ENCODE measurements at regions not wholly inside any gene's neighbourhood (a gene's known extent, or its start where the extent isn't known, plus 50 kb on each side); places are given as distances from the start of the nearest gene placed in this dataset. TPM values are rescaled to one million over a fixed set of nuclear protein-coding genes. Genes with fewer than 3 reads are reported as not detected.

DNA sequence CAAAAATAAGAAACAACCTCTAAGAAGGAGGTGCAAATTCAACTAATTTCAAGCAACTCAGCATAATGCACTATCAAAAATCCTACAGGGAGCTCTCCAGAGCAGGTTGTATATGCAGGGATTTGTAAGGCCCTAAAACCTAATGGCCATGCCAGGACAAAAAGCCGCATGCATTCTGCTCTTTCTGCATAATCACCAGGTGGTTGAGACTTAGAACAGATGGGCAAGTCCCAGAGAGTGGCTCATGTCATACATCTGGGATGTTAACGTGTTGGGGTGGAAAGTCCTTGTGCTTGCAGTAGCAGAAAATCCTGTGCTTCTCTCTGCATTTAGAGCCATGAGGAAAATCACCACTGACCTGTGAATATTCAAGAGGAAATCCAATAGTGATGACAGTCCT lies 1002.9 kb downstream of the AGBL1 start:
- no TSS peak for BruUV-seq (replicated peaks)
- Histone ChIP-seq H3K9me3 (ENCODE audit: low read length) (no peaks in the 10 kb centered on the region), H4K20me1 (ENCODE audit: insufficient read depth, low read length) (no peaks in the 10 kb centered on the region), H2AFZ (ENCODE audit: low read length) (no peak overlapping the region), H3K4me1 (ENCODE audit: insufficient read depth, low read length, poor library complexity, severe bottlenecking) (no peaks in the 10 kb centered on the region), H3K27ac (ENCODE audit: low read depth, low read length, poor library complexity, severe bottlenecking) (no peak overlapping the region), H3K36me3 (ENCODE audit: insufficient read depth, low read length) (no peaks in the 10 kb centered on the region), H3K79me2 (ENCODE audit: insufficient read depth, low read depth, low read length) (no peaks in the 10 kb centered on the region), H3K9me2 (ENCODE audit: insufficient read depth, low read length) (no peaks in the 10 kb centered on the region), H3K4me2 (ENCODE audit: low read length) (no peak overlapping the region), H3K4me3 (ENCODE audit: low read depth, low read length, poor library complexity, severe bottlenecking) (no peak overlapping the region)
- ChIA-PET CTCF (ENCODE audit: unreplicated experiment) (no interaction called here), POLR2A (no interaction called here)
- intact Hi-C loops (cut with micrococcal nuclease; ENCODE audit: unreplicated experiment): no loop called here
- no peak for DNase-seq (ENCODE audit: low spot score)
- TF ChIP-seq EZH2phosphoT487 (IDR thresholded peaks at IDR 0.05; ENCODE audit: borderline replicate concordance, low read depth, low read length): no peak

DNA sequence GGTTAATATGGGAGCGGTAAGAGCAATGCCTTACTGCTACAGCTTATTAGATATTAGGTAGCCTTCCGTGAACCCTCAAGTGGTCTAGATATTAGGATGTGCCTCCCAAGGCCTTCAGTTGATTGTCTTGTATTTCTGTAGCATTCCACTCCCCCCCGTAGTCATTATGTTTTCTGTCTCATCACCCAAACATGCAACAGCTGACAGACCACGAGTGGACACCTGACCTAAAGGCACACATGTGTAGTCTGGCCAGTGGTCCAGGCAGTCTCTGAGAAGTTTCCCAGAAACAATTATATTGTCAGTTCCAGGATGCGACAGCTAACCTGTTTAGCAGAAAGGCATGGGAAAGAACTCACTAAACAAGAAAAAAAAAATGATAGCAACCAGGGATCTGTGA lies 1000.9 kb downstream of the AGBL1 start:
- no peaks in the 10 kb centered on the region for H3K79me2 ChIP-seq (ENCODE audit: insufficient read depth, low read depth, low read length)
- no peaks in the 10 kb centered on the region for H4K20me1 ChIP-seq (ENCODE audit: insufficient read depth, low read length)
- no peak overlapping the region for H3K4me3 ChIP-seq (ENCODE audit: low read depth, low read length, poor library complexity, severe bottlenecking)
- intact Hi-C loops (cut with micrococcal nuclease; ENCODE audit: unreplicated experiment): no loop called here
- no peak overlapping the region for H3K4me2 ChIP-seq (ENCODE audit: low read length)
- CTCF ChIA-PET (ENCODE audit: unreplicated experiment): no interaction called here
- POLR2A ChIA-PET: no interaction called here
- no peak overlapping the region for H2AFZ ChIP-seq (ENCODE audit: low read length)
- no peaks in the 10 kb centered on the region for H3K36me3 ChIP-seq (ENCODE audit: insufficient read depth, low read length)
- TF ChIP-seq, protein P1, sequence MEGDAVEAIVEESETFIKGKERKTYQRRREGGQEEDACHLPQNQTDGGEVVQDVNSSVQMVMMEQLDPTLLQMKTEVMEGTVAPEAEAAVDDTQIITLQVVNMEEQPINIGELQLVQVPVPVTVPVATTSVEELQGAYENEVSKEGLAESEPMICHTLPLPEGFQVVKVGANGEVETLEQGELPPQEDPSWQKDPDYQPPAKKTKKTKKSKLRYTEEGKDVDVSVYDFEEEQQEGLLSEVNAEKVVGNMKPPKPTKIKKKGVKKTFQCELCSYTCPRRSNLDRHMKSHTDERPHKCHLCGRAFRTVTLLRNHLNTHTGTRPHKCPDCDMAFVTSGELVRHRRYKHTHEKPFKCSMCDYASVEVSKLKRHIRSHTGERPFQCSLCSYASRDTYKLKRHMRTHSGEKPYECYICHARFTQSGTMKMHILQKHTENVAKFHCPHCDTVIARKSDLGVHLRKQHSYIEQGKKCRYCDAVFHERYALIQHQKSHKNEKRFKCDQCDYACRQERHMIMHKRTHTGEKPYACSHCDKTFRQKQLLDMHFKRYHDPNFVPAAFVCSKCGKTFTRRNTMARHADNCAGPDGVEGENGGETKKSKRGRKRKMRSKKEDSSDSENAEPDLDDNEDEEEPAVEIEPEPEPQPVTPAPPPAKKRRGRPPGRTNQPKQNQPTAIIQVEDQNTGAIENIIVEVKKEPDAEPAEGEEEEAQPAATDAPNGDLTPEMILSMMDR (conservative IDR thresholded peaks at IDR 0.05; ENCODE audit: low read length): no peak
- no peak for TF ChIP-seq EZH2phosphoT487 (IDR thresholded peaks at IDR 0.05; ENCODE audit: borderline replicate concordance, low read depth, low read length)
- no TSS peak for BruUV-seq (replicated peaks)
- DNase-seq (ENCODE audit: low spot score): no peak
- H3K9me2 ChIP-seq (ENCODE audit: insufficient read depth, low read length): no peaks in the 10 kb centered on the region
- no peaks in the 10 kb centered on the region for H3K9me3 ChIP-seq (ENCODE audit: low read length)
- H3K4me1 ChIP-seq (ENCODE audit: insufficient read depth, low read length, poor library complexity, severe bottlenecking): no peaks in the 10 kb centered on the region
- H3K27ac ChIP-seq (ENCODE audit: low read depth, low read length, poor library complexity, severe bottlenecking): no peak overlapping the region

Small RNA genes in the stretch of these regions (small RNA-seq; reads per million reads assigned to genes)
- gene RNU6-185P: not detected

Measured in OCI-LY7 (cell line).